CD14-positive monocyte (primary cell): ENCODE measurements at regions not wholly inside any gene's neighbourhood (a gene's known extent, or its start where the extent isn't known, plus 50 kb on each side); places are given as distances from the start of the nearest gene placed in this dataset.

Experiments
- DNase-seq, 3 donors: peaks; one replicate each; pipeline ENCODE4 v3.0.0-alpha.2; 2011 to 2022
- H2AFZ ChIP-seq: 2 replicates; pipeline ENCODE4 v1.6.0; 2012; ENCODE audit warnings: mild to moderate bottlenecking, low read depth, low read length, inconsistent platforms; ENCODE audit not compliant: insufficient read depth, poor library complexity, severe bottlenecking
- H3K27ac ChIP-seq, 2 donors: 1 replicate in 1 of 2; 2 replicates in 1 of 2; pipeline ENCODE4 v1.5.1; 2012 to 2013; ENCODE audit warnings: low read length in 2 of 2, control low read depth in 1 of 2, inconsistent platforms in 1 of 2, low read depth in 1 of 2, mild to moderate bottlenecking in 1 of 2
- H3K27me3 ChIP-seq, 2 donors: one replicate each; pipeline versions ENCODE4 v1.6.0 to v1.6.1; 2011 to 2013; ENCODE audit warnings: low read length in 2 of 2; ENCODE audit not compliant: control insufficient read depth in 2 of 2, insufficient read depth in 2 of 2
- H3K36me3 ChIP-seq, 2 donors: replicated peaks in 1 of 2; 1 replicate in 1 of 2; 2 replicates in 1 of 2; pipeline versions ENCODE4 v1.5.1 to v1.6.1; 2012 to 2013; ENCODE audit warnings: low read length in 2 of 2, control low read depth in 1 of 2, inconsistent platforms in 1 of 2, mild to moderate bottlenecking in 1 of 2; ENCODE audit not compliant: insufficient read depth in 2 of 2, control insufficient read depth in 1 of 2
- H3K4me1 ChIP-seq, 2 donors: 1 replicate in 1 of 2; 2 replicates in 1 of 2; pipeline versions ENCODE4 v1.5.1 to v1.6.1; 2012 to 2013; ENCODE audit warnings: low read length in 2 of 2, control low read depth in 1 of 2, inconsistent platforms in 1 of 2, mild to moderate bottlenecking in 1 of 2, moderate library complexity in 1 of 2; ENCODE audit not compliant: insufficient read depth in 2 of 2, control insufficient read depth in 1 of 2
- H3K4me2 ChIP-seq: replicated peaks from 2 replicates; pipeline ENCODE3; 2012; ENCODE audit warnings: low read length, moderate library complexity, mild to moderate bottlenecking; ENCODE audit not compliant: poor library complexity, severe bottlenecking; ENCODE audit errors: extremely low read depth
- H3K4me3 ChIP-seq, 3 experiments: fragments of 200-600 bp in 1 of 3; sonication (generic) in 1 of 3; replicated peaks in 1 of 3; 1 replicate in 2 of 3; 2 replicates in 1 of 3; pipeline ENCODE4 v1.5.1; 2011 to 2013; ENCODE audit warnings: low read length in 3 of 3, mild to moderate bottlenecking in 3 of 3, control low read depth in 2 of 3, low read depth in 2 of 3, inconsistent platforms in 1 of 3, moderate library complexity in 1 of 3
- H3K79me2 ChIP-seq: 2 replicates; pipeline ENCODE4 v1.6.0; 2012; ENCODE audit warnings: mild to moderate bottlenecking, control low read depth, inconsistent platforms, low read length, moderate library complexity; ENCODE audit not compliant: insufficient read depth
- H3K9ac ChIP-seq: 2 replicates; pipeline ENCODE4 v1.6.0; 2017; ENCODE audit warnings: low read length, mild to moderate bottlenecking; ENCODE audit not compliant: insufficient read depth, poor library complexity, severe bottlenecking
- H3K9me3 ChIP-seq, 2 donors: replicated peaks in 1 of 2; 1 replicate in 1 of 2; 2 replicates in 1 of 2; pipeline versions ENCODE4 v1.5.1 to v1.6.1; 2012 to 2013; ENCODE audit warnings: low read length in 2 of 2, control low read depth in 1 of 2; ENCODE audit not compliant: control insufficient read depth in 1 of 2, insufficient read depth in 1 of 2
- H4K20me1 ChIP-seq: 2 replicates; pipeline ENCODE4 v1.6.0; 2012; ENCODE audit warnings: mild to moderate bottlenecking, low read length, control low read depth, moderate library complexity; ENCODE audit not compliant: insufficient read depth
- H3K27ac Mint-ChIP-seq, 7 donors: one replicate each; pipeline ENCODE4 v1.8.0; 2020; ENCODE audit warnings: mild to moderate bottlenecking in 7 of 7, mixed read lengths in 7 of 7, moderate library complexity in 6 of 7, inconsistent platforms in 2 of 7
- H3K27me3 Mint-ChIP-seq, 3 donors: one replicate each; pipeline ENCODE4 v1.8.0; 2021 to 2022; ENCODE audit warnings: low read depth in 3 of 3, mild to moderate bottlenecking in 3 of 3, mixed read lengths in 3 of 3, moderate library complexity in 3 of 3, inconsistent platforms in 1 of 3
- H3K36me3 Mint-ChIP-seq, 2 donors: one replicate each; pipeline ENCODE4 v1.8.0; 2020; ENCODE audit warnings: mixed read lengths in 2 of 2, inconsistent platforms in 1 of 2, mild to moderate bottlenecking in 1 of 2
- H3K4me1 Mint-ChIP-seq: one replicate; pipeline ENCODE4 v1.8.0; 2020; ENCODE audit warnings: mild to moderate bottlenecking, mixed read lengths
- H3K4me3 Mint-ChIP-seq, 2 donors: one replicate each; pipeline ENCODE4 v1.8.0; 2020; ENCODE audit warnings: mild to moderate bottlenecking in 2 of 2, mixed read lengths in 2 of 2, moderate library complexity in 1 of 2
- H3K9me3 Mint-ChIP-seq, 7 donors: one replicate each; pipeline ENCODE4 v1.8.0; 2020 to 2022; ENCODE audit warnings: mixed read lengths in 7 of 7, mild to moderate bottlenecking in 6 of 7, moderate library complexity in 6 of 7, inconsistent platforms in 2 of 7
- WGBS: methylation state at CpG from one replicate; pipeline ENCODE4 v1.1.5; 2013; ENCODE audit warnings: missing lambda C conversion rate; ENCODE audit not compliant: insufficient coverage; 5-methylcytosine and 5-hydroxymethylcytosine counted together
- intact Hi-C, 2 donors: fragments of 100-400 bp; cut with micrococcal nuclease; formaldehyde crosslinking; loops; one replicate each; pipeline versions ENCODE4 v1.15.0 to v1.15.1; 2023
- TF ChIP-seq, protein P1 (sequence below): fragments of 200-600 bp; IDR thresholded peaks from one replicate; pipeline ENCODE4 v1.8.0; 2022; ENCODE audit warnings: antibody characterized with exemption, mild to moderate bottlenecking

DNA sequence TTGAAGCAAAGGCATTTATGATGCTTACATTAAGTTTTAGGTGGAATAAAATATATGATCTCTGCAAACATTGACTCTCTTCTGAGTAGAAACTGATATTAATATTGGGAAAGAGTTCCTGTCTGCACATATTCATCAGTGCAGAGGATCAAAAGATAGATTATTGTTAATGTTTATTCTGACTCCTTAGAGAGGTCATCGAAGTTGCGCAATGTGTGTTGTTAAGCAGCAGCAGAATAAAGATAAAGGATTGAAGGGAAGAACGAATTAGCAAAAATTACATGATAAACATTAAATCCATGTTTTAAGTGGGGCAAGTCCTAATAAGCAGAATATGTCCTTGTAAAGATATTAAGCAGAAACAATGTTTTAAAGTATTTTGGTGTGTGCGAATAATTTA is 72.6 kb upstream of the MBNL3 start:
- TF ChIP-seq, protein P1, sequence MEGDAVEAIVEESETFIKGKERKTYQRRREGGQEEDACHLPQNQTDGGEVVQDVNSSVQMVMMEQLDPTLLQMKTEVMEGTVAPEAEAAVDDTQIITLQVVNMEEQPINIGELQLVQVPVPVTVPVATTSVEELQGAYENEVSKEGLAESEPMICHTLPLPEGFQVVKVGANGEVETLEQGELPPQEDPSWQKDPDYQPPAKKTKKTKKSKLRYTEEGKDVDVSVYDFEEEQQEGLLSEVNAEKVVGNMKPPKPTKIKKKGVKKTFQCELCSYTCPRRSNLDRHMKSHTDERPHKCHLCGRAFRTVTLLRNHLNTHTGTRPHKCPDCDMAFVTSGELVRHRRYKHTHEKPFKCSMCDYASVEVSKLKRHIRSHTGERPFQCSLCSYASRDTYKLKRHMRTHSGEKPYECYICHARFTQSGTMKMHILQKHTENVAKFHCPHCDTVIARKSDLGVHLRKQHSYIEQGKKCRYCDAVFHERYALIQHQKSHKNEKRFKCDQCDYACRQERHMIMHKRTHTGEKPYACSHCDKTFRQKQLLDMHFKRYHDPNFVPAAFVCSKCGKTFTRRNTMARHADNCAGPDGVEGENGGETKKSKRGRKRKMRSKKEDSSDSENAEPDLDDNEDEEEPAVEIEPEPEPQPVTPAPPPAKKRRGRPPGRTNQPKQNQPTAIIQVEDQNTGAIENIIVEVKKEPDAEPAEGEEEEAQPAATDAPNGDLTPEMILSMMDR = no peak
- no peak overlapping the region for H3K4me3 ChIP-seq
- H4K20me1 ChIP-seq = no peaks in the 10 kb centered on the region
- peaks cover 0 to 12% (median 0%) of the 10 kb centered on the region in 3 donors for H3K27me3 Mint-ChIP-seq
- no peaks in the 10 kb centered on the region for H3K36me3 Mint-ChIP-seq
- H3K9me3 ChIP-seq = no peaks in the 10 kb centered on the region
- DNase-seq = peak in 1 of 3 donors; percentile 0
- no peak overlapping the region for H3K27ac ChIP-seq
- H3K4me1 Mint-ChIP-seq = no peaks in the 10 kb centered on the region
- no peak overlapping the region for H3K9ac ChIP-seq
- peaks cover 0 to 3% (median 0%) of the 10 kb centered on the region in 7 donors for H3K9me3 Mint-ChIP-seq
- H3K4me1 ChIP-seq = no peaks in the 10 kb centered on the region
- WGBS = no CpG with 5 or more reads among the region's 4 CpGs
- H2AFZ ChIP-seq = no peak overlapping the region
- intact Hi-C loops = no loop called here
- H3K27ac Mint-ChIP-seq = no peak overlapping the region
- H3K27me3 ChIP-seq = peaks cover 0 to 8% of the 10 kb centered on the region in 2 donors
- no peaks in the 10 kb centered on the region for H3K79me2 ChIP-seq
- H3K4me3 Mint-ChIP-seq = no peak overlapping the region
- H3K36me3 ChIP-seq = no peaks in the 10 kb centered on the region
- H3K4me2 ChIP-seq = no peak overlapping the region

DNA sequence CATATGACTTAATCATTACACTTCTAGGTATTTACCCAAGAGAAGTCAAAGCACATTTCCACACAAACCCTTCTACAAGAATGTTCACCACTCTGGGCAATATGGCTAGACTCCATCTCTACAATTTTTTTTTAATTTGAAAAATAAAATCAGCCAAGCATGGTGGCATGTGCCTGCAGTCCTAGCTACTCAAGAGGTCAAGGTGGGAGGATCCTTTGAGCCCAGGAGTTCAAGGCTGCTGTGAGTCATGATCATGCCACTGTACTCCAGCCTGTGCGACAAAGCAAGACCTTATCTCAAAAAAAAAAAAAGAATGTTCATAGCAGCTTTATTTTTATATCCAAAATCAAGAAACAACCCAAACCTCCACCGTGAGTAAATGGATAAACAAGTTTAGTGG is 70.3 kb upstream of the MBNL3 start:
- H3K27me3 Mint-ChIP-seq = peaks cover 0 to 15% (median 0%) of the 10 kb centered on the region in 3 donors
- no peak overlapping the region for H3K27ac ChIP-seq
- H3K9me3 ChIP-seq = no peaks in the 10 kb centered on the region
- WGBS = no CpG with 5 or more reads among the region's 2 CpGs
- no peak overlapping the region for H2AFZ ChIP-seq
- H3K27ac Mint-ChIP-seq = no peak overlapping the region
- no peak overlapping the region for H3K9ac ChIP-seq
- H3K27me3 ChIP-seq = peaks cover 0 to 6% of the 10 kb centered on the region in 2 donors
- H3K4me2 ChIP-seq = no peak overlapping the region
- H3K79me2 ChIP-seq = no peaks in the 10 kb centered on the region
- no peak overlapping the region for H3K4me3 Mint-ChIP-seq
- no peaks in the 10 kb centered on the region for H3K36me3 ChIP-seq
- DNase-seq = no peak
- TF ChIP-seq, protein P1 = no peak
- no peaks in the 10 kb centered on the region for H4K20me1 ChIP-seq
- H3K4me3 ChIP-seq = no peak overlapping the region
- H3K9me3 Mint-ChIP-seq = peaks cover 0 to 3% (median 0%) of the 10 kb centered on the region in 7 donors
- intact Hi-C loops = no loop called here
- no peaks in the 10 kb centered on the region for H3K4me1 ChIP-seq
- H3K4me1 Mint-ChIP-seq = no peaks in the 10 kb centered on the region
- no peaks in the 10 kb centered on the region for H3K36me3 Mint-ChIP-seq
